ENCODE measurements at regions not wholly inside any gene's neighbourhood (a gene's known extent, or its start where the extent isn't known, plus 50 kb on each side); places are given as distances from the start of the nearest gene placed in this dataset.

DNA sequence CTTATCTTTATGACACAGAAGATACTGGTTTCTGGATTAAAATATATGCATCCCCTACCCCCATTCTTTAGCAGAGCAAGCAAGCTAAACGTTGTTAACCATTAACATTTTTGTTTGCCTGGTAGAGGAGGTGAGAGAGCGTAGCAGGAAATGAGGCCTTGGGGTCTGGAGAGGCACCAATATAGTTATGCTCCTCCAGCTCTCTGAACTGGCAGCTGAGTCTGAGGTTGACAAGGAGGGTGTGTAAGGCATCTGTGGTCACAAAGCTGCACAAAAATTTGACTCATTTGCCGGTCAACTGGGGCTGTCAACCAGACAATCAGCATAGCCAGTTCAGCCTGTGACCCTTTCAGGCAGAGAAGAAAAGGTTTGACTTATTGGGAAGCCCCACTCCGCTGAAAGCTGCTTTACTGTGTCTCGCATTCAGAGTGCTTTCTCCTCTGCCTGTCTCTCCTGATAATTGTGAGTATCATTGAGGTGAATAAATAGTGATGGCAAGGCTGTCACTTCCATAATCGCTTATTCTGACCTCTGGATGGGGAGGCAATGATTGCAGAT lies 647.5 kb upstream of the SETBP1 start:
- no peak for ATAC-seq
- DNase-seq = no peak
- intact Hi-C loops (cut with DNase I; ENCODE audit: low total_unique reads) = no loop called here

DNA sequence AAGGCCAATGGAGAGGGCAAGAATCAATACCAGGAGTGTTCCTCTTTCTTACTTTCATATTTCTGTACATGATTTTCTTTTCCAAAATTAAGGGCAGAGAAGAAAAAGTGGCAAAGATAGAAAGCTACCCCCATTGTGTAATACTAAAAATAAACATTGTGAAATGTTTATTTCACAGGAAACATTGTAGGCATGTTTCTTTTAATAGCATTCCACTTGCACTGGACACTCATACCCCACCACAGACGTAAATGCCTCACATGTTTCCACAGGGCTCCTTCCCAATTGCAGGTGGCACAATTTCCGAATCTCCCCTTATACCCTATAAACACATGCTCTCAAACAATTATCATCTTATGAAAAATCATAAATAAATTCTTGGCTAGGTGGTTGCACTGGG lies 645.1 kb upstream of the SETBP1 start:
- H3K9me3 ChIP-seq = no peaks in the 10 kb centered on the region
- no peaks in the 10 kb centered on the region for H3K36me3 ChIP-seq
- TF ChIP-seq, protein P1, sequence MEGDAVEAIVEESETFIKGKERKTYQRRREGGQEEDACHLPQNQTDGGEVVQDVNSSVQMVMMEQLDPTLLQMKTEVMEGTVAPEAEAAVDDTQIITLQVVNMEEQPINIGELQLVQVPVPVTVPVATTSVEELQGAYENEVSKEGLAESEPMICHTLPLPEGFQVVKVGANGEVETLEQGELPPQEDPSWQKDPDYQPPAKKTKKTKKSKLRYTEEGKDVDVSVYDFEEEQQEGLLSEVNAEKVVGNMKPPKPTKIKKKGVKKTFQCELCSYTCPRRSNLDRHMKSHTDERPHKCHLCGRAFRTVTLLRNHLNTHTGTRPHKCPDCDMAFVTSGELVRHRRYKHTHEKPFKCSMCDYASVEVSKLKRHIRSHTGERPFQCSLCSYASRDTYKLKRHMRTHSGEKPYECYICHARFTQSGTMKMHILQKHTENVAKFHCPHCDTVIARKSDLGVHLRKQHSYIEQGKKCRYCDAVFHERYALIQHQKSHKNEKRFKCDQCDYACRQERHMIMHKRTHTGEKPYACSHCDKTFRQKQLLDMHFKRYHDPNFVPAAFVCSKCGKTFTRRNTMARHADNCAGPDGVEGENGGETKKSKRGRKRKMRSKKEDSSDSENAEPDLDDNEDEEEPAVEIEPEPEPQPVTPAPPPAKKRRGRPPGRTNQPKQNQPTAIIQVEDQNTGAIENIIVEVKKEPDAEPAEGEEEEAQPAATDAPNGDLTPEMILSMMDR (IDR thresholded peaks at IDR 0.05 in 4 of 5, conservative IDR thresholded peaks at IDR 0.05 in 1 of 5) = no peak
- no peak for TF ChIP-seq POLR2A (IDR thresholded peaks at IDR 0.05)
- no peaks in the 10 kb centered on the region for H3K27me3 ChIP-seq
- no peaks in the 10 kb centered on the region for H3K4me1 ChIP-seq
- intact Hi-C loops (cut with DNase I; ENCODE audit: low total_unique reads) = no loop called here
- in situ Hi-C loops (cut with MboI; ENCODE audit: low sequenced_read_pairs in 4 of 4) = no loop called here
- H3K27ac ChIP-seq = no peak overlapping the region
- DNase-seq (no peak), ATAC-seq (no peak)
- no peak overlapping the region for H3K4me3 ChIP-seq

More for the DNA sequence above, 647.5 kb upstream of the SETBP1 start:
- Histone ChIP-seq H3K36me3 (no peaks in the 10 kb centered on the region), H3K9me3 (no peaks in the 10 kb centered on the region), H3K27me3 (no peaks in the 10 kb centered on the region), H3K4me3 (no peak overlapping the region), H3K27ac (no peak overlapping the region), H3K4me1 (no peaks in the 10 kb centered on the region)
- TF ChIP-seq, protein P1 (IDR thresholded peaks at IDR 0.05 in 4 of 5, conservative IDR thresholded peaks at IDR 0.05 in 1 of 5) = no peak
- no peak for TF ChIP-seq POLR2A (IDR thresholded peaks at IDR 0.05)
- in situ Hi-C loops (cut with MboI; ENCODE audit: low sequenced_read_pairs in 4 of 4) = no loop called here

DNA sequence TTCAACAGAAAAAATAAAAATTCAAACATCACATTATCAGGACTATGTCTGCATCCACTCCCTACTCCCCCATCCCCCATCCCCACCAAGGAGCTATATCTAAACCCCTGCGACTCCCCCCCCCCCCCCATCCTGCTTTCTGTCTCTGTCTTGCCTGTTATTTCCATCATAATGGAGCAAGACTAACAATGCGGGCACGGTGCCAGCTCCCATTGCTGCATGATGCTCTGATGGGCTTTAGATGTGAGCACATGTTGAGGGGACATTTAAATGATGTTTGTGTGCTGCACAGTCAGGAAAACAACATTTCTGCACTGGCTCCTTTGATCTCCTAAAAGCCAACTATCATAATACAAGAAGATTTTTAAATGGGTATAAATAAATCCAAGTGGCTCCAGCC lies 644.2 kb upstream of the SETBP1 start:
- TF ChIP-seq, protein P1 (IDR thresholded peaks at IDR 0.05 in 4 of 5, conservative IDR thresholded peaks at IDR 0.05 in 1 of 5) = no peak
- TF ChIP-seq POLR2A (IDR thresholded peaks at IDR 0.05) = no peak
- Histone ChIP-seq H3K4me1 (no peaks in the 10 kb centered on the region), H3K27me3 (no peaks in the 10 kb centered on the region), H3K4me3 (no peak overlapping the region), H3K36me3 (no peaks in the 10 kb centered on the region), H3K9me3 (no peaks in the 10 kb centered on the region), H3K27ac (no peak overlapping the region)
- DNase-seq (no peak), ATAC-seq (no peak)
- in situ Hi-C loops (cut with MboI; ENCODE audit: low sequenced_read_pairs in 4 of 4) = no loop called here
- intact Hi-C loops (cut with DNase I; ENCODE audit: low total_unique reads) = no loop called here

DNA sequence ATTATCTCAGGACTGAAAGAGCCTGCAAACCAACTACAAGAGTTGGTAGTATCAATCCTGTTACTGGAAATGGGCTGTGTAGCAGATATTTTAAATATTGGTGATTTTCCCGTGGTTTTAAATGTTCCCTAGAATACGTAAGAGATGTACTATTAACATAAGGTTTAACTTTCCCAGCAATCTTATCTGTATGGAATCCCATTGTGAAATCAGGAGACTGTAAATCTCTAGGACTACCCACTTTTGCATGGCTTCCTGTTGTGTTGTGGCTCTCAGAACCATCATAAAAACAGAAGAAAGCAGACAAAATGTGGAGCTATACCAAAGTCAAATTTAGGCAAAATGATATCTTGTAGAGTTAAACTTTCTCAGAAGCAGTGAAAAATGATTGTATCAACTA lies 641.5 kb upstream of the SETBP1 start:
- Histone ChIP-seq H3K27me3 (no peaks in the 10 kb centered on the region), H3K36me3 (no peaks in the 10 kb centered on the region), H3K4me1 (no peaks in the 10 kb centered on the region), H3K4me3 (no peak overlapping the region), H3K9me3 (no peaks in the 10 kb centered on the region), H3K27ac (no peak overlapping the region)
- intact Hi-C loops (cut with DNase I; ENCODE audit: low total_unique reads) (no loop called here), in situ Hi-C loops (cut with MboI; ENCODE audit: low sequenced_read_pairs in 4 of 4) (no loop called here)
- DNase-seq = no peak
- TF ChIP-seq POLR2A (IDR thresholded peaks at IDR 0.05) = no peak
- TF ChIP-seq, protein P1 (IDR thresholded peaks at IDR 0.05 in 4 of 5, conservative IDR thresholded peaks at IDR 0.05 in 1 of 5) = no peak
- ATAC-seq = no peak

DNA sequence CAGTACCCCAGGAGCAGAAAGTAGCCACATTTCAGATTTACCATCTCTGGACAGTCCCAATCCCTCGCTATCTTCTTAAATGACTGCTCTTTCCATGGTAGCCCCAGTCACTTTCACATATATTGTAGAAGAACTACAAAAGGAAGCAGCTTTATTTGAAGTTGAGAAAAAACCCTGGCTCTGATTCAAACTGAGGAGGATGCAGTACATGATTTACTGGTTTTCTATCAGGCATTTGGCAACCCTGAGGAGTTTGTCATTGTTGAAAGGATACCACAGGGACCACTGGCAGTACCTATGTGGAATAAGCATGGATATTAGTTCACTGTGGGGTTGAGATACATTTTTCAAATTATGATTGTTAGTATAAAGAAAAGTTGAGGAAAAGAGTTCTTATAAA lies 640.9 kb upstream of the SETBP1 start:
- TF ChIP-seq, protein P1 (IDR thresholded peaks at IDR 0.05 in 4 of 5, conservative IDR thresholded peaks at IDR 0.05 in 1 of 5) = no peak
- TF ChIP-seq POLR2A (IDR thresholded peaks at IDR 0.05) = no peak
- no peak overlapping the region for H3K4me3 ChIP-seq
- DNase-seq = no peak
- no peaks in the 10 kb centered on the region for H3K36me3 ChIP-seq
- ATAC-seq = no peak
- H3K27me3 ChIP-seq = no peaks in the 10 kb centered on the region
- in situ Hi-C loops (cut with MboI; ENCODE audit: low sequenced_read_pairs in 4 of 4) (no loop called here), intact Hi-C loops (cut with DNase I; ENCODE audit: low total_unique reads) (no loop called here)
- no peaks in the 10 kb centered on the region for H3K9me3 ChIP-seq
- H3K27ac ChIP-seq = no peak overlapping the region
- H3K4me1 ChIP-seq = no peaks in the 10 kb centered on the region
